ENCODE measurements at regions not wholly inside any gene's neighbourhood (a gene's known extent, or its start where the extent isn't known, plus 50 kb on each side); places are given as distances from the start of the nearest gene placed in this dataset.

DNA sequence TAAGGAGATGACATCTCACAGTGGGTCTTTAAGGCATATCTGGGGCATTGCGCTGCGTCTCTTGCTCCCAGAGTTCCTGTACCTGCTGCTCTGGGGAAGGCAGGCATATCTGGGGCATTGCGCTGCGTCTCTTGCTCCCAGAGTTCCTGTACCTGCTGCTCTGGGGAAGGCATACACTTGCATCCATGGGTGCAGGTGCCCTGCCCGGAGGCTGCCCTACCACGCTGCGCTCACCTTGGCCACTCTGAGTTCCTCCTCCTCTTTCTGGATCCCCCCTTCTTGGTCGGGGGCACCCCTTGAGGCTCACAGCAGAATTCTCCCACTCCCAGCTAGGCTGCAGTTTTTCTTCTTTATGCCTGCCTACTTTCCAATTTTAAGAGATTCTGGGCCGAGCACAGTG is 60.9 kb upstream of the TMTC4 start:
- Mint-ChIP-seq H3K4me3 (no peak overlapping the region), H3K4me1 (ENCODE audit: unreplicated experiment) (no peaks in the 10 kb centered on the region), H3K9me3 (peaks cover 9% of the 10 kb centered on the region), H3K36me3 (no peaks in the 10 kb centered on the region), H3K27me3 (no peaks in the 10 kb centered on the region), H3K27ac (no peak overlapping the region)
- DNase-seq (ENCODE audit: extremely low spot score, unreplicated experiment), result no peak
- TF ChIP-seq CTCF (conservative IDR thresholded peaks at IDR 0.05), result no peak

GRCh38 chr13:100734194-100734720 is 59.7 kb upstream of the TMTC4 start:
- no peak overlapping the region for H3K27ac Mint-ChIP-seq
- H3K27me3 Mint-ChIP-seq, result no peaks in the 10 kb centered on the region
- peaks cover 13% of the 10 kb centered on the region for H3K9me3 Mint-ChIP-seq
- H3K4me3 Mint-ChIP-seq, result no peak overlapping the region
- DNase-seq (ENCODE audit: extremely low spot score, unreplicated experiment), result no peak
- H3K4me1 Mint-ChIP-seq (ENCODE audit: unreplicated experiment), result no peaks in the 10 kb centered on the region
- no peaks in the 10 kb centered on the region for H3K36me3 Mint-ChIP-seq
- no peak for TF ChIP-seq CTCF (conservative IDR thresholded peaks at IDR 0.05)

- no peak overlapping the region for H3K4me3 Mint-ChIP-seq
- H3K9me3 Mint-ChIP-seq, result peaks cover 13% of the 10 kb centered on the region
- no peaks in the 10 kb centered on the region for H3K27me3 Mint-ChIP-seq
- no peak for TF ChIP-seq CTCF (conservative IDR thresholded peaks at IDR 0.05)
- no peaks in the 10 kb centered on the region for H3K36me3 Mint-ChIP-seq
- no peaks in the 10 kb centered on the region for H3K4me1 Mint-ChIP-seq (ENCODE audit: unreplicated experiment)
- no peak for DNase-seq (ENCODE audit: extremely low spot score, unreplicated experiment)
- no peak overlapping the region for H3K27ac Mint-ChIP-seq
Measured at GRCh38 chr13:100733261-100733660, 58.7 kb upstream of the TMTC4 start.

DNA sequence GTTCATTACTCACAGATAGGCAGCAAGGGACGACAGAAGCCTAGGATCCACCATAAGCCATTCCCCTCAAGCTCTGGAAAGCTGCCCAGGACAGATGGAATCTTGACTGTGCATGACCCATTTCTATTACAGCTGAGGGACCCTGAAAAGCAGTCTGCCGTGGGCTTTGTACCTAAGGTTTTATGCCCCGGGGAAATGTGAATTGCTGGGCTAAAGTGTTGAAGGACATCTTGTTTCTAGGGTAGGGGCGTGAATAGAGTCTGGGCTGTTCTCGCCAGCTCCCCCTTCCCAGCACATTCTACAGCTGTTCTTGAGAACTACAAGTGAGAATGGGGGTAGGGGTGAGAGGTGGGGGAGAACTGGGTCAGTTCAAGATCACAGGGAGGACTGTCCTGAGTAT is 53.6 kb upstream of the TMTC4 start:
- Mint-ChIP-seq H3K4me3 (no peak overlapping the region), H3K4me1 (ENCODE audit: unreplicated experiment) (peaks cover 14% of the 10 kb centered on the region), H3K36me3 (peaks cover 3% of the 10 kb centered on the region), H3K9me3 (peaks cover 12% of the 10 kb centered on the region), H3K27ac (no peak overlapping the region), H3K27me3 (no peaks in the 10 kb centered on the region)
- no peak for TF ChIP-seq CTCF (conservative IDR thresholded peaks at IDR 0.05)
- no peak for DNase-seq (ENCODE audit: extremely low spot score, unreplicated experiment)

DNA sequence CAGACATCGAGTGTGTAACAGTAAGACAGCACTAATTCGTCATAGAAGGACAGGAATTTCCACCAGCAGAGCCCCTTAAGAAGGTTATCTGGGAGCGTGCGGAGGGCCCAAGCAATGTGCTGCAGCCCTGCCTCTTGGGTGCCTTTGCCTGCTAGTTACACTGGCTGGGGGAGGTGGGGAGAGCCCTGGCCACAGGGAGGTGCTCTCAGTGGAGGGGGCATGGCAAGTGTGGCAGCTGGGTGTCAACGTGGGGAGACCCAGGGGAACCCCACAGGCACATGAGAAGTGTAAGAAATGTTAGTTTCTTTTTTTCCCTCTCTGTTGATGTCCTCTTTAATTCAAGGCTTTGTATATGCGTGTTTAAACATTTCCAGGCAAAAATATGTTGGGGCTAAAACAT is 50.9 kb upstream of the TMTC4 start:
- TF ChIP-seq CTCF (conservative IDR thresholded peaks at IDR 0.05), result no peak
- H3K27me3 Mint-ChIP-seq, result no peaks in the 10 kb centered on the region

GRCh38 chr13:100724568-100724967 is 50.0 kb upstream of the TMTC4 start:
- peaks cover 3% of the 10 kb centered on the region for H3K36me3 Mint-ChIP-seq
- no peaks in the 10 kb centered on the region for H3K27me3 Mint-ChIP-seq
- no peak for TF ChIP-seq CTCF (conservative IDR thresholded peaks at IDR 0.05)
- no peak for DNase-seq (ENCODE audit: extremely low spot score, unreplicated experiment)
- peaks cover 7% of the 10 kb centered on the region for H3K9me3 Mint-ChIP-seq
- H3K4me3 Mint-ChIP-seq, result peak overlapping the region; percentile 49
- H3K4me1 Mint-ChIP-seq (ENCODE audit: unreplicated experiment), result peaks cover 19% of the 10 kb centered on the region
- peak overlapping the region; percentile 65 for H3K27ac Mint-ChIP-seq

More for the DNA sequence above, 50.9 kb upstream of the TMTC4 start:
- Mint-ChIP-seq H3K4me1 (ENCODE audit: unreplicated experiment) (peaks cover 19% of the 10 kb centered on the region), H3K9me3 (peaks cover 11% of the 10 kb centered on the region), H3K36me3 (peaks cover 3% of the 10 kb centered on the region), H3K27ac (peak overlapping the region; percentile 10), H3K4me3 (no peak overlapping the region)
- DNase-seq (ENCODE audit: extremely low spot score, unreplicated experiment), result no peak
